ENCODE measurements at regions not wholly inside any gene's neighbourhood (a gene's known extent, or its start where the extent isn't known, plus 50 kb on each side); places are given as distances from the start of the nearest gene placed in this dataset.

GRCh38 chr4:96097693-96098092 lies 257.8 kb downstream of the PDHA2 start:
- no peak for DNase-seq (ENCODE audit: low spot score)

- no peak for DNase-seq (ENCODE audit: low spot score)
Measured at GRCh38 chr4:96099031-96099430, 259.1 kb downstream of the PDHA2 start.

- DNase-seq (ENCODE audit: low spot score) = no peak
Measured at GRCh38 chr4:96102541-96103026, 262.7 kb downstream of the PDHA2 start.

- DNase-seq (ENCODE audit: low spot score) = no peak
Measured at GRCh38 chr4:96103086-96103485, 263.2 kb downstream of the PDHA2 start.

GRCh38 chr4:96108146-96108545 lies 268.3 kb downstream of the PDHA2 start:
- no peak for DNase-seq (ENCODE audit: low spot score)

- no peak for DNase-seq (ENCODE audit: low spot score)
Measured at GRCh38 chr4:96112631-96113030, 272.7 kb downstream of the PDHA2 start.

- no peak for DNase-seq (ENCODE audit: low spot score)
Measured at GRCh38 chr4:96120206-96120605, 280.3 kb downstream of the PDHA2 start.

GRCh38 chr4:96126227-96126626 lies 286.3 kb downstream of the PDHA2 start:
- no peak for DNase-seq (ENCODE audit: low spot score)

- DNase-seq (ENCODE audit: low spot score) = no peak
Measured at GRCh38 chr4:96131186-96131585, 291.3 kb downstream of the PDHA2 start.

- DNase-seq (ENCODE audit: low spot score) = no peak
Measured at GRCh38 chr4:96134806-96135205, 294.9 kb downstream of the PDHA2 start.

GRCh38 chr4:96136056-96136455 lies 296.2 kb downstream of the PDHA2 start:
- no peak for DNase-seq (ENCODE audit: low spot score)

GRCh38 chr4:96139251-96139929 lies 299.5 kb downstream of the PDHA2 start:
- DNase-seq (ENCODE audit: low spot score) = no peak

GRCh38 chr4:96145601-96146000 lies 305.7 kb downstream of the PDHA2 start:
- no peak for DNase-seq (ENCODE audit: low spot score)

GRCh38 chr4:96146686-96147085 lies 306.8 kb downstream of the PDHA2 start:
- DNase-seq (ENCODE audit: low spot score) = no peak

GRCh38 chr4:96149894-96150293 lies 310.0 kb downstream of the PDHA2 start:
- no peak for DNase-seq (ENCODE audit: low spot score)

GRCh38 chr4:96150466-96150865 lies 310.6 kb downstream of the PDHA2 start:
- DNase-seq (ENCODE audit: low spot score) = no peak

GRCh38 chr4:96152824-96153223 lies 312.9 kb downstream of the PDHA2 start:
- DNase-seq (ENCODE audit: low spot score) = no peak

- no peak for DNase-seq (ENCODE audit: low spot score)
Measured at GRCh38 chr4:96154676-96155075, 314.8 kb downstream of the PDHA2 start.

GRCh38 chr4:96162636-96163035 lies 322.7 kb downstream of the PDHA2 start:
- no peak for DNase-seq (ENCODE audit: low spot score)

- no peak for DNase-seq (ENCODE audit: low spot score)
Measured at GRCh38 chr4:96164814-96165351, 325.0 kb downstream of the PDHA2 start.

GRCh38 chr4:96166806-96167205 lies 326.9 kb downstream of the PDHA2 start:
- no peak for DNase-seq (ENCODE audit: low spot score)

- peak; percentile 19 for DNase-seq (ENCODE audit: low spot score)
Measured at GRCh38 chr4:96170198-96170597, 330.3 kb downstream of the PDHA2 start.

- DNase-seq (ENCODE audit: low spot score) = no peak
Measured at GRCh38 chr4:96173756-96174155, 333.9 kb downstream of the PDHA2 start.

GRCh38 chr4:96175871-96176270 lies 336.0 kb downstream of the PDHA2 start:
- DNase-seq (ENCODE audit: low spot score) = no peak
